Upper lobe of right lung (tissue), 1 donor: ENCODE measurements at regions not wholly inside any gene's neighbourhood (a gene's known extent, or its start where the extent isn't known, plus 50 kb on each side); places are given as distances from the start of the nearest gene placed in this dataset.

Experiments used
- ATAC-seq: fragments of 200-7000 bp; cut with Tn5 transposase; one replicate; pipeline ENCODE4 v1.9.1; 2020; ENCODE audit warnings: mild to moderate bottlenecking, moderate library complexity
- DNase-seq: peaks from one replicate; pipeline ENCODE4 v3.0.0-alpha.2; 2020
- H3K27ac ChIP-seq: fragments of 200-600 bp; one replicate; pipeline ENCODE4 v1.8.0; 2022
- H3K27me3 ChIP-seq: fragments of 200-600 bp; one replicate; pipeline ENCODE4 v1.8.0; 2022; ENCODE audit warnings: mild to moderate bottlenecking
- H3K36me3 ChIP-seq: fragments of 200-600 bp; one replicate; pipeline ENCODE4 v1.8.0; 2022
- H3K4me1 ChIP-seq: fragments of 200-600 bp; one replicate; pipeline ENCODE4 v1.8.0; 2022
- H3K4me3 ChIP-seq: fragments of 200-600 bp; one replicate; pipeline ENCODE4 v1.8.0; 2022; ENCODE audit warnings: mild to moderate bottlenecking
- H3K9me3 ChIP-seq: fragments of 200-600 bp; one replicate; pipeline ENCODE4 v1.8.0; 2022
- intact Hi-C: fragments of 100-400 bp; cut with DNase I; formaldehyde crosslinking; loops from one replicate; pipeline ENCODE4 v1.11.0; 2022
- TF ChIP-seq, protein P1 (sequence below): fragments of 200-600 bp; IDR thresholded peaks from one replicate; pipeline ENCODE4 v1.8.0; 2022; ENCODE audit warnings: antibody characterized with exemption
- donor health status: DM: no; HTN: yes; CAD: no; lungs with severe emphysema.

DNA sequence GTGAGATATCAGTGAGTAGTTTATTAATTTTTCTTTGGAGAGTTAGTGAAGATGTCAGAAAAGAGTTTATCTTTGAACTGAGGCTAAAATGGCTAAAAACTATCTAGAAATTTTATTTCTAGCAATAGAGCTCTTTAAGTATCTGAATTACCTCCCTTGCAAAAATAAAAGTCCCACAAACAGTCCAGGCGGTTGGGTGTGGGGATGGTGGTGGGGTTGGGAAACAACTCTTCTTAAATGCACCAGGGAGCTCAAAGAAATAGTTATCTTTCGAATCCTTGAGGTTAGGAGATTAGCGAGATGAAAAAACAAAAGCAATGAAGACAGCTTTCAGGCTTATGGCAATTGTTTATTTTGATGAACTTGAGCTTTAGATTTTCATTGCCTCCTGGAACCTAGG, 1299.1 kb upstream of the ADGRB3 start:
- intact Hi-C loops, result no loop called here
- TF ChIP-seq, protein P1, sequence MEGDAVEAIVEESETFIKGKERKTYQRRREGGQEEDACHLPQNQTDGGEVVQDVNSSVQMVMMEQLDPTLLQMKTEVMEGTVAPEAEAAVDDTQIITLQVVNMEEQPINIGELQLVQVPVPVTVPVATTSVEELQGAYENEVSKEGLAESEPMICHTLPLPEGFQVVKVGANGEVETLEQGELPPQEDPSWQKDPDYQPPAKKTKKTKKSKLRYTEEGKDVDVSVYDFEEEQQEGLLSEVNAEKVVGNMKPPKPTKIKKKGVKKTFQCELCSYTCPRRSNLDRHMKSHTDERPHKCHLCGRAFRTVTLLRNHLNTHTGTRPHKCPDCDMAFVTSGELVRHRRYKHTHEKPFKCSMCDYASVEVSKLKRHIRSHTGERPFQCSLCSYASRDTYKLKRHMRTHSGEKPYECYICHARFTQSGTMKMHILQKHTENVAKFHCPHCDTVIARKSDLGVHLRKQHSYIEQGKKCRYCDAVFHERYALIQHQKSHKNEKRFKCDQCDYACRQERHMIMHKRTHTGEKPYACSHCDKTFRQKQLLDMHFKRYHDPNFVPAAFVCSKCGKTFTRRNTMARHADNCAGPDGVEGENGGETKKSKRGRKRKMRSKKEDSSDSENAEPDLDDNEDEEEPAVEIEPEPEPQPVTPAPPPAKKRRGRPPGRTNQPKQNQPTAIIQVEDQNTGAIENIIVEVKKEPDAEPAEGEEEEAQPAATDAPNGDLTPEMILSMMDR, result no peak
- Histone ChIP-seq H3K4me1 (no peaks in the 10 kb centered on the region), H3K27me3 (no peaks in the 10 kb centered on the region), H3K9me3 (no peaks in the 10 kb centered on the region), H3K4me3 (no peak overlapping the region), H3K27ac (no peak overlapping the region), H3K36me3 (no peaks in the 10 kb centered on the region)
- DNase-seq, result no peak
- ATAC-seq, result no peak

DNA sequence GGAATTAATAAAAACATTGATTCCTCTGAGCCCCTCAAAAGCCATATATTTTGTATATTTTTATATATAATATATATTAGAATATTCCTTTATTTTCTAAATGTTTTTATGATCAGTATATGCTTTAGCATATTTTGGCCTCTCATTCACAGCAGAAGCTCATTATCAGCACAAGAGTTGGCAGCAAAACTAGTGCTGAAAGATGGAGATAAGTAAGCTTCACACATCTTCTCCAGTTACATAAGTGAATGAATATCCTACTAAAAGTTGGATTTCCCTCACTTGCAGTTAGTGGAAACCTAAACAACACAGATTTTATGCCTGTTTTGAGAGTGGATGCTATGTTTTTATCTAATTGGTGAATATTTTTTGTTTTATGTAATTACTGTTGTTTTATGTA, 1303.8 kb upstream of the ADGRB3 start:
- Histone ChIP-seq H3K4me3 (no peak overlapping the region), H3K4me1 (no peaks in the 10 kb centered on the region), H3K27ac (no peak overlapping the region), H3K27me3 (no peaks in the 10 kb centered on the region), H3K9me3 (no peaks in the 10 kb centered on the region), H3K36me3 (no peaks in the 10 kb centered on the region)
- ATAC-seq (no peak), DNase-seq (no peak)
- intact Hi-C loops, result no loop called here
- TF ChIP-seq, protein P1, result no peak

DNA sequence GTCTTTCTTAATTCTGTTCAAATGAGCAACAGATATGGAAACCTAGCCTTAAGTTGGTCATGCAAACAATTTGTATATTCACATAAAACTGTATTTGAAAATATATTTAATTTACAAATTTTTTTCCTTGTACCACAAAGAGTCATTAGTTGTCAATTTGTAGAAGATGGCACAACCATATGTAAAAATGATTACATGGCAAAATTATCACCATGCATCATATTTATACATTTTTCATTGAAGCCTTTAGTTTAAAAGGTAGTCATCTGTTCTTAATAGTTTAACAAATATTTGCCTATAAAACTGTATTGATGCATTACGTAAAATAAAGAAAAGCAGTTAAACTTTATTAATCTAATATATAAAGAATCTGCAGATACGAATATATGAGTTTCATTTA, 1306.8 kb upstream of the ADGRB3 start:
- intact Hi-C loops, result no loop called here

DNA sequence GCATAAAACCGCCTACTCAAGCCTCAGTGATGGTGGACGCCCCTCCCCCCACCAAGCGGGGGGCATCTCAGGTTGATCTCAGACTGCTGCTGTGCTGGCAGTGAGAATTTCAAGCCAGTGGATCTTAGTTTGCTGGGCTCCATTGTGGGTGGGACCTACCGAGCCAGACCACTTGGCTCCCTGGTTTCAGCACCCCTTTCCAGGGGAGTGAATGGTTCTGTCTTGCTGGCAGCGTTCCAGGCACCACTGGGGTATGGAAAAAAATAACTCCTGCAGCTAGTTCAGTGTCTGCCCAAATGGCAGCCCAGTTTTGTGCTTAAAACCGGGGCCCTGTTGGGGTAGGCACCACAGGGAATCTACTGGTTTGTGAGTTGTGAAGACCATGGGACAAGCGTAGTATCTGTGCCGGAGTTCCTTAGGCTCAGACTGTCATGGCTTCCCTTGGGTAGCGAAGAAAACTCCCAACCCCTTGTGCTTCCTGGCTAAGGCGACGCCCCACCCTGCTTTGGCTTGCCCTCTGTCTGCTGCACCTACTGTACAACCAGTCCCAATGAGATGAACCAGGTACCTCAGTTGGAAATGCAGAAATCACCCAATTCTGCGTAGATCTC, 1334.5 kb upstream of the ADGRB3 start:
- DNase-seq (no peak), ATAC-seq (no peak)
- Histone ChIP-seq H3K9me3 (no peaks in the 10 kb centered on the region), H3K27ac (no peak overlapping the region), H3K4me1 (no peaks in the 10 kb centered on the region), H3K27me3 (no peaks in the 10 kb centered on the region), H3K4me3 (no peak overlapping the region), H3K36me3 (no peaks in the 10 kb centered on the region)
- intact Hi-C loops, result no loop called here
- TF ChIP-seq, protein P1, result no peak

More for the DNA sequence above, 1306.8 kb upstream of the ADGRB3 start:
- H3K27ac ChIP-seq, result no peak overlapping the region
- no peaks in the 10 kb centered on the region for H3K4me1 ChIP-seq
- DNase-seq (no peak), ATAC-seq (no peak)
- H3K36me3 ChIP-seq, result no peaks in the 10 kb centered on the region
- H3K4me3 ChIP-seq, result no peak overlapping the region
- H3K27me3 ChIP-seq, result no peaks in the 10 kb centered on the region
- TF ChIP-seq, protein P1, result no peak
- H3K9me3 ChIP-seq, result no peaks in the 10 kb centered on the region

DNA sequence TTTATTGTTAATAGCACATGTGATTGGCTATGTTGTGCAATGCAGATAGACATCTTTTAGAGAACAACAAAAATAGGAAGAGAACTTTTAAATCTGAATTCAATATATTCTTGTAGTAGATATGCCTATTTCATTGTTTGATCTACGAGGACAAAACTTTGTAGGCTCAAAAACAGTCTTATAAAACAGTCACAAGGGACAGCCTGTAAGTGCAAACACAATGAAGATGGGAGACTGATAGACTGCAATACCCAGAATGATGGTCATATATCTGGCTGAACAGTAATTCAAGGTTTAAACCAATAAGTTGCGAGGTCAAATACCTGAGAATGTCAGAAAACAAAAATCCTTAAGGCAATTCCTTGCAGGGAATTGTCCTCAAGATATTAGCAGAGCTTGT, 1342.9 kb upstream of the ADGRB3 start:
- no peaks in the 10 kb centered on the region for H3K36me3 ChIP-seq
- no peaks in the 10 kb centered on the region for H3K9me3 ChIP-seq
- DNase-seq (no peak), ATAC-seq (no peak)
- H3K4me3 ChIP-seq, result no peak overlapping the region
- H3K4me1 ChIP-seq, result no peaks in the 10 kb centered on the region
- H3K27ac ChIP-seq, result no peak overlapping the region
- TF ChIP-seq, protein P1, result no peak
- intact Hi-C loops, result no loop called here
- no peaks in the 10 kb centered on the region for H3K27me3 ChIP-seq

DNA sequence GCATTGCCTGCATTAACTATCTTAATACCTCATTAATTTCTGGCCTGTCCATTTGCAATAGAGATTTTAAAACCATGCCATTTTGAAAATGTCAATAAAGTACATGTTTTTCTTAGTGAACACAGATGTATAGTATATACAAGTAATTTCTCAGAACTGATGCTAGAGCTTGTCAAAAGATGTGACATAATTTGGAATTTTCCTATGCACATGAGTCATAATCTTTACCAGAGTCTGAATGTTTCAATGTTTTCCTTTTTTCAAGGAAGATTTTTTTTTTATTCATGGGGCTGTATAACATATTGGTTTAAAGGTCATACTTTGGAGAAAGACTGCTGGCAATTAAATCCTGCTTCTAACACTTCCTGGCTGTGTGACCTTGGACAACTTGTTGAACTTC, 1347.5 kb upstream of the ADGRB3 start:
- TF ChIP-seq, protein P1, result no peak
- ATAC-seq (no peak), DNase-seq (no peak)
- H3K27ac ChIP-seq, result no peak overlapping the region
- H3K36me3 ChIP-seq, result no peaks in the 10 kb centered on the region
- no peaks in the 10 kb centered on the region for H3K27me3 ChIP-seq
- no peaks in the 10 kb centered on the region for H3K9me3 ChIP-seq
- H3K4me3 ChIP-seq, result no peak overlapping the region
- intact Hi-C loops, result no loop called here
- H3K4me1 ChIP-seq, result no peaks in the 10 kb centered on the region
